ENCODE measurements at regions not wholly inside any gene's neighbourhood (a gene's known extent, or its start where the extent isn't known, plus 50 kb on each side); places are given as distances from the start of the nearest gene placed in this dataset.

DNA sequence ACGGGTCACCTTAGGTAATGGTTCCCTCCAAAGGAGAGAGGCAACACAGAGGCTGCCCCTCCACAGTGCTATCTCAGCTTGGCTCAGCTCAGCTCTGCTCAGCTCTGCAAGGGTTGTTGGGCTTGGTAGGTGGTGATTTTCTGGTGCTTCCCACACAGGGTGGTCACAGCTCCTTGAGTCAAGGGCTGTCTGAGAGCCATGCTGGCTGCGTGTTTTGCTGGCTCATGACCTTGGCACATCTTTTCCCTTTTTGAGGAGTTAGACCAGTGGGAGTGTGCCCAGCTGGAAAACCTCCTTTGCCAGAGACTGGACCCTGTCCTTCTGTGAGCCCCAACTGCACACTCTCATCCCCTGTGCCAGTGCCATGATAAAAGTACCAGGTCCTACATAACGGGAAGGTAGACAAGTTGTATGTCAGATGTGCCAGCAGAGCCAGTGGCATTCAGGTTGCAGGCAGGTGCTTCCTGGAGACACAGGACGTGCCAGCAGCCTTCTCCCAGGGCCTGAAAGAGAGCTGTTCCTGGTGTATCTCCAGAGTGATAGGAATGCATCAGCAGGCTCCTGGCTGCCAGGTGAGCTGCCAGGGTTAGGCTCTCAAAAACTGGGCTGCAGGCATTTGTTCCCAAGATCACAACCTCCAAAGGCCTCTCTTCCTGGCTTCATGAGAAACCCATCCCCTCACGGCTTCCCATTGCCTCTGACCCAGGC lies 118.6 kb upstream of the CXCL14 start:
- Mint-ChIP-seq H3K4me3 (no peak overlapping the region), H3K36me3 (ENCODE audit: low read depth) (no peaks in the 10 kb centered on the region)

DNA sequence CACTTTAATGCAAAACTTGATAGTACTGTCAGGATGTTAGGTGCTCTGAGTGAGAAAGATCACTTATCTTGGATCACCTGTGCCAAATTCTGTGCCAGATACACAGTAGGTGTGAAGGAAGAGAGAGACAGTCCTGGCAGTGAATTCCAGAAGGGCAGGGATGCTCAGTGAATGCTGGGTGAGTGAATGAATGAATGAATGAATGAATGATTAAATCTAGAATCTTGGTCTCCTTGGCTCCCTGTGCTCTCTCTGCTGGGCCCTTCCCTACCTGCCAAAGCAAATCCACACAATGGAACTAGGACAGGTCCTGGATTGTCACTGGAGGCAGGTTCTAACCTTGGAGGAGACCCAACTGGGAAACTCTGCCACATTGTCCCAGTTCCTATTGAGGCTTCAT lies 117.5 kb upstream of the CXCL14 start:
- no peaks in the 10 kb centered on the region for H3K36me3 Mint-ChIP-seq (ENCODE audit: low read depth)
- H3K4me1 Mint-ChIP-seq = peaks cover 4% of the 10 kb centered on the region; the same call in 1 of the 3 replicates
- peaks cover 7% of the 10 kb centered on the region for H3K27me3 Mint-ChIP-seq (ENCODE audit: insufficient read depth, low read depth, poor library complexity)
- Histone ChIP-seq H3K27me3 (ENCODE audit: insufficient read depth) (no peaks in the 10 kb centered on the region), H3K4me3 (no peak overlapping the region), H3K9me2 (ENCODE audit: insufficient read depth) (no peaks in the 10 kb centered on the region), H2AFZ (no peak overlapping the region), H3K79me2 (replicated peaks; ENCODE audit: insufficient read depth) (no peaks in the 10 kb centered on the region), H3K4me2 (no peak overlapping the region), H4K20me1 (replicated peaks; ENCODE audit: insufficient read depth) (no peaks in the 10 kb centered on the region), H3F3A (replicated peaks; ENCODE audit: low read depth) (no peaks in the 10 kb centered on the region), H3K4me1 (ENCODE audit: insufficient read depth) (no peaks in the 10 kb centered on the region), H3K27ac (ENCODE audit: low read depth) (no peak overlapping the region), H3K36me3 (ENCODE audit: insufficient read depth) (no peaks in the 10 kb centered on the region)
- DNase-seq (ENCODE audit: low spot score) = no peak
- no peaks in the 10 kb centered on the region; the same call in 2 of the 3 replicates for H3K9me3 Mint-ChIP-seq
- no peak overlapping the region for H3K27ac Mint-ChIP-seq
- ATAC-seq = no peak
- TF ChIP-seq EZH2 (IDR thresholded peaks at IDR 0.05; ENCODE audit: low read depth, unreplicated experiment) (no peak), STAT1 (IDR thresholded peaks at IDR 0.05; ENCODE audit: unreplicated experiment) (no peak), POLR2AphosphoS5 (IDR thresholded peaks at IDR 0.05; ENCODE audit: low read depth) (no peak), JUNB (IDR thresholded peaks at IDR 0.05; ENCODE audit: unreplicated experiment) (no peak), CREB1 (CRISPR knock-in tag; IDR thresholded peaks at IDR 0.05; ENCODE audit: low read depth) (no peak)
- TF ChIP-seq, protein P1, sequence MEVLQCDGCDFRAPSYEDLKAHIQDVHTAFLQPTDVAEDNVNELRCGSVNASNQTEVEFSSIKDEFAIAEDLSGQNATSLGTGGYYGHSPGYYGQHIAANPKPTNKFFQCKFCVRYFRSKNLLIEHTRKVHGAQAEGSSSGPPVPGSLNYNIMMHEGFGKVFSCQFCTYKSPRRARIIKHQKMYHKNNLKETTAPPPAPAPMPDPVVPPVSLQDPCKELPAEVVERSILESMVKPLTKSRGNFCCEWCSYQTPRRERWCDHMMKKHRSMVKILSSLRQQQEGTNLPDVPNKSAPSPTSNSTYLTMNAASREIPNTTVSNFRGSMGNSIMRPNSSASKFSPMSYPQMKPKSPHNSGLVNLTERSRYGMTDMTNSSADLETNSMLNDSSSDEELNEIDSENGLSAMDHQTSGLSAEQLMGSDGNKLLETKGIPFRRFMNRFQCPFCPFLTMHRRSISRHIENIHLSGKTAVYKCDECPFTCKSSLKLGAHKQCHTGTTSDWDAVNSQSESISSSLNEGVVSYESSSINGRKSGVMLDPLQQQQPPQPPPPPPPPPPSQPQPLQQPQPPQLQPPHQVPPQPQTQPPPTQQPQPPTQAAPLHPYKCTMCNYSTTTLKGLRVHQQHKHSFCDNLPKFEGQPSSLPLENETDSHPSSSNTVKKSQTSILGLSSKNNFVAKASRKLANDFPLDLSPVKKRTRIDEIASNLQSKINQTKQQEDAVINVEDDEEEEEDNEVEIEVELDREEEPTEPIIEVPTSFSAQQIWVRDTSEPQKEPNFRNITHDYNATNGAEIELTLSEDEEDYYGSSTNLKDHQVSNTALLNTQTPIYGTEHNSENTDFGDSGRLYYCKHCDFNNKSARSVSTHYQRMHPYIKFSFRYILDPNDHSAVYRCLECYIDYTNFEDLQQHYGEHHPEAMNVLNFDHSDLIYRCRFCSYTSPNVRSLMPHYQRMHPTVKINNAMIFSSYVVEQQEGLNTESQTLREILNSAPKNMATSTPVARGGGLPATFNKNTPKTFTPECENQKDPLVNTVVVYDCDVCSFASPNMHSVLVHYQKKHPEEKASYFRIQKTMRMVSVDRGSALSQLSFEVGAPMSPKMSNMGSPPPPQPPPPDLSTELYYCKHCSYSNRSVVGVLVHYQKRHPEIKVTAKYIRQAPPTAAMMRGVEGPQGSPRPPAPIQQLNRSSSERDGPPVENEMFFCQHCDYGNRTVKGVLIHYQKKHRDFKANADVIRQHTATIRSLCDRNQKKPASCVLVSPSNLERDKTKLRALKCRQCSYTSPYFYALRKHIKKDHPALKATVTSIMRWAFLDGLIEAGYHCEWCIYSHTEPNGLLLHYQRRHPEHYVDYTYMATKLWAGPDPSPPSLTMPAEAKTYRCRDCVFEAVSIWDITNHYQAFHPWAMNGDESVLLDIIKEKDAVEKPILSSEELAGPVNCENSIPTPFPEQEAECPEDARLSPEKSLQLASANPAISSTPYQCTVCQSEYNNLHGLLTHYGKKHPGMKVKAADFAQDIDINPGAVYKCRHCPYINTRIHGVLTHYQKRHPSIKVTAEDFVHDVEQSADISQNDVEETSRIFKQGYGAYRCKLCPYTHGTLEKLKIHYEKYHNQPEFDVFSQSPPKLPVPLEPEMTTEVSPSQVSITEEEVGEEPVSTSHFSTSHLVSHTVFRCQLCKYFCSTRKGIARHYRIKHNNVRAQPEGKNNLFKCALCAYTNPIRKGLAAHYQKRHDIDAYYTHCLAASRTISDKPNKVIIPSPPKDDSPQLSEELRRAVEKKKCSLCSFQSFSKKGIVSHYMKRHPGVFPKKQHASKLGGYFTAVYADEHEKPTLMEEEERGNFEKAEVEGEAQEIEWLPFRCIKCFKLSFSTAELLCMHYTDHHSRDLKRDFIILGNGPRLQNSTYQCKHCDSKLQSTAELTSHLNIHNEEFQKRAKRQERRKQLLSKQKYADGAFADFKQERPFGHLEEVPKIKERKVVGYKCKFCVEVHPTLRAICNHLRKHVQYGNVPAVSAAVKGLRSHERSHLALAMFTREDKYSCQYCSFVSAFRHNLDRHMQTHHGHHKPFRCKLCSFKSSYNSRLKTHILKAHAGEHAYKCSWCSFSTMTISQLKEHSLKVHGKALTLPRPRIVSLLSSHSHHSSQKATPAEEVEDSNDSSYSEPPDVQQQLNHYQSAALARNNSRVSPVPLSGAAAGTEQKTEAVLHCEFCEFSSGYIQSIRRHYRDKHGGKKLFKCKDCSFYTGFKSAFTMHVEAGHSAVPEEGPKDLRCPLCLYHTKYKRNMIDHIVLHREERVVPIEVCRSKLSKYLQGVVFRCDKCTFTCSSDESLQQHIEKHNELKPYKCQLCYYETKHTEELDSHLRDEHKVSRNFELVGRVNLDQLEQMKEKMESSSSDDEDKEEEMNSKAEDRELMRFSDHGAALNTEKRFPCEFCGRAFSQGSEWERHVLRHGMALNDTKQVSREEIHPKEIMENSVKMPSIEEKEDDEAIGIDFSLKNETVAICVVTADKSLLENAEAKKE (CRISPR knock-in tag; IDR thresholded peaks at IDR 0.05) = no peak
- TF ChIP-seq, protein P2, sequence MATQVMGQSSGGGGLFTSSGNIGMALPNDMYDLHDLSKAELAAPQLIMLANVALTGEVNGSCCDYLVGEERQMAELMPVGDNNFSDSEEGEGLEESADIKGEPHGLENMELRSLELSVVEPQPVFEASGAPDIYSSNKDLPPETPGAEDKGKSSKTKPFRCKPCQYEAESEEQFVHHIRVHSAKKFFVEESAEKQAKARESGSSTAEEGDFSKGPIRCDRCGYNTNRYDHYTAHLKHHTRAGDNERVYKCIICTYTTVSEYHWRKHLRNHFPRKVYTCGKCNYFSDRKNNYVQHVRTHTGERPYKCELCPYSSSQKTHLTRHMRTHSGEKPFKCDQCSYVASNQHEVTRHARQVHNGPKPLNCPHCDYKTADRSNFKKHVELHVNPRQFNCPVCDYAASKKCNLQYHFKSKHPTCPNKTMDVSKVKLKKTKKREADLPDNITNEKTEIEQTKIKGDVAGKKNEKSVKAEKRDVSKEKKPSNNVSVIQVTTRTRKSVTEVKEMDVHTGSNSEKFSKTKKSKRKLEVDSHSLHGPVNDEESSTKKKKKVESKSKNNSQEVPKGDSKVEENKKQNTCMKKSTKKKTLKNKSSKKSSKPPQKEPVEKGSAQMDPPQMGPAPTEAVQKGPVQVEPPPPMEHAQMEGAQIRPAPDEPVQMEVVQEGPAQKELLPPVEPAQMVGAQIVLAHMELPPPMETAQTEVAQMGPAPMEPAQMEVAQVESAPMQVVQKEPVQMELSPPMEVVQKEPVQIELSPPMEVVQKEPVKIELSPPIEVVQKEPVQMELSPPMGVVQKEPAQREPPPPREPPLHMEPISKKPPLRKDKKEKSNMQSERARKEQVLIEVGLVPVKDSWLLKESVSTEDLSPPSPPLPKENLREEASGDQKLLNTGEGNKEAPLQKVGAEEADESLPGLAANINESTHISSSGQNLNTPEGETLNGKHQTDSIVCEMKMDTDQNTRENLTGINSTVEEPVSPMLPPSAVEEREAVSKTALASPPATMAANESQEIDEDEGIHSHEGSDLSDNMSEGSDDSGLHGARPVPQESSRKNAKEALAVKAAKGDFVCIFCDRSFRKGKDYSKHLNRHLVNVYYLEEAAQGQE (IDR thresholded peaks at IDR 0.05; ENCODE audit: unreplicated experiment) = no peak
- H3K4me3 Mint-ChIP-seq = no peak overlapping the region

More for the DNA sequence above, 118.6 kb upstream of the CXCL14 start:
- H3K4me1 ChIP-seq (ENCODE audit: insufficient read depth) = no peaks in the 10 kb centered on the region
- H3K79me2 ChIP-seq (replicated peaks; ENCODE audit: insufficient read depth) = no peaks in the 10 kb centered on the region
- no peaks in the 10 kb centered on the region for H3K36me3 ChIP-seq (ENCODE audit: insufficient read depth)
- no peaks in the 10 kb centered on the region for H3K27me3 ChIP-seq (ENCODE audit: insufficient read depth)
- peaks cover 4% of the 10 kb centered on the region; the same call in 1 of the 3 replicates for H3K4me1 Mint-ChIP-seq
- H3K9me3 Mint-ChIP-seq = no peaks in the 10 kb centered on the region; the same call in 2 of the 3 replicates
- no peak overlapping the region for H3K4me2 ChIP-seq
- no peak overlapping the region for H3K27ac ChIP-seq (ENCODE audit: low read depth)
- DNase-seq (ENCODE audit: low spot score) = no peak
- no peaks in the 10 kb centered on the region for H3F3A ChIP-seq (replicated peaks; ENCODE audit: low read depth)
- no peak for ATAC-seq
- H2AFZ ChIP-seq = no peak overlapping the region
- TF ChIP-seq, protein P3, sequence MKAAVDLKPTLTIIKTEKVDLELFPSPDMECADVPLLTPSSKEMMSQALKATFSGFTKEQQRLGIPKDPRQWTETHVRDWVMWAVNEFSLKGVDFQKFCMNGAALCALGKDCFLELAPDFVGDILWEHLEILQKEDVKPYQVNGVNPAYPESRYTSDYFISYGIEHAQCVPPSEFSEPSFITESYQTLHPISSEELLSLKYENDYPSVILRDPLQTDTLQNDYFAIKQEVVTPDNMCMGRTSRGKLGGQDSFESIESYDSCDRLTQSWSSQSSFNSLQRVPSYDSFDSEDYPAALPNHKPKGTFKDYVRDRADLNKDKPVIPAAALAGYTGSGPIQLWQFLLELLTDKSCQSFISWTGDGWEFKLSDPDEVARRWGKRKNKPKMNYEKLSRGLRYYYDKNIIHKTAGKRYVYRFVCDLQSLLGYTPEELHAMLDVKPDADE (IDR thresholded peaks at IDR 0.05) = no peak
- H4K20me1 ChIP-seq (replicated peaks; ENCODE audit: insufficient read depth) = no peaks in the 10 kb centered on the region
- no peaks in the 10 kb centered on the region for H3K9me2 ChIP-seq (ENCODE audit: insufficient read depth)
- peaks cover 7% of the 10 kb centered on the region for H3K27me3 Mint-ChIP-seq (ENCODE audit: insufficient read depth, low read depth, poor library complexity)
- H3K4me3 ChIP-seq = no peak overlapping the region
- H3K27ac Mint-ChIP-seq = no peak overlapping the region
